CD4-positive, alpha-beta T cell treated with Interleukin-4 for 4 hours (primary cell): ENCODE measurements at regions not wholly inside any gene's neighbourhood (a gene's known extent, or its start where the extent isn't known, plus 50 kb on each side); places are given as distances from the start of the nearest gene placed in this dataset.
A peak's percentile ranks its signal among the peaks of the same experiment; 100 is the strongest.

ENCODE experiments used
- DNase-seq: peaks from one replicate; pipeline ENCODE4 v3.0.0-alpha.2; 2020

DNA sequence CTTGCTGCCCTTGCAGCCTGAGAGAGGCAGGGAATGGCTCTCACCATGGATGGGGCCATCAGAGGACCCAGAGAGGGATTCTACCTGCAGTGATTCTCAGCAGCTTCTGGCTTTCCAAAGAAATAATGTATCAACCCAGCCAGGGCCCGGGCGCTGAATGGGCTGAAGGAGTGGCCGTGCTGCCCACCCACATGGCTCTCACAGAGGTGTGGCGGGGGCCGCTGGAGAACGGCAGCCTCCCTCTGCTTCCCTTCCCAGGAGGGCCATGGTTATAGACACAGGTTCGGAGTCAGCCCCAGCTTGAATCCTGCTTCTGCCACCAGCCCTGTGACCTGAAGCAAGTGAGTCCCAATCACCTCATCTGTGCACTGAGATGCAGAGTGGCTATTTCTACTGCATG, 82.7 kb downstream of the THAP12 start:
- DNase-seq = no peak

DNA sequence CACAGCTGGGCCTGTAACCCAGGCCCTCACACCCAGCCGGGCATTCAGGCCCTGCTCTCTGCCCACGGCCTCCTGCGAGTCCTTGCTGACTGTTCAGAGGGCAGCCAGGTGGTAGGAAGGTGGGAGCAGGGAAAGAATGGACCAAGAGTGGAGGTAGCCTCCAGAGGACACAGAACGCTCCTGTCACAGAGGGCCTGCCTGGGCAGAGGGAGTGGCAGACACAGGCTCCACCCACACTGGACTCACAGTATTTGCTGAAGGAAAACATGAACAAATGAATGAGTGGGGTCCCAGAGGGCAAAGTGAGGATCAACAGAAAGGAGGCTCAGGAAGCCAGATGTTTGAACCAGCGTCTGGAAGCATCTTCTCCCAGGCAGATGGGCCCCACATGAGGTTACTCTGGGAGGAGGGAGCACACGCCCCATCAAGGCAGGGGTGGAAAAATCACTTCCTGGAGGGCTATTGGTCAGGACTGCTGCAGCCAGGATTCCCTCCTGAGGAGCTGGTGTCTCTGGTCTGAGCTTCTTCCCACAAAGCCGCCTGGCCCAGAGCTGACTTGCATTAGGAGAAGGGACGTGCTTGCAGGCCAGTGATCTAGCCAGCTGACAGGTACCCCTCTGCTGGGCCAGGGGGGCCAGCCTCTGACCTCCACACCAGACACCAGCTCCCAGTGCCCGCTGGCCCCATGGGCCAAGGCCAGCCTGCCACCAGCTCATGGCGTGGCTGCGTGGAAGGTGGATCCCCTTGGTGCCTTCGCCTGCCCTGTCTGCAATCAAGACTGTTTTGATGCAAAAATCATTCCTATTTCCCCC, 84.0 kb downstream of the THAP12 start:
- DNase-seq = no peak

DNA sequence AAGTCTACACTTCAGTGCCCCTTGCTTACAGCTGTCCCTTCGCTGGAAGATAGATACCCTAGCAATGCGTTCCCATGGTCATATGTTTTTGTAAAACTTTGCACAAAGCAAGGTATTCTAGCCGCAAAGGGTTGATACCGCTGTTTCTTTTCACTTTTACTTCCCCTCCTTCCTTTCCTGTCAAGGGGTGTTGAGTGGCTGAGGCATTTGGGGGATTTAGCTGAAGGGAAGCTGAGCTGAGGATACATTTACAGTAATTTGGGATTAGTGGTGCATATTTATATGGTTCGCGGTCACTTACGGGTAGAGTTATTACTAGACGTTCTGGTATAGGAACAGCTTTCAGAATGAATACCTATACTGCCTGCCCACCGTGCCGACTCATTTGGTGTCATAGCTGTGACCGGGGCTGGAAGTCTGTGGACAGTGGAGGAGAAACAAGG, 86.9 kb upstream of the WNT11 start:
- no peak for DNase-seq

DNA sequence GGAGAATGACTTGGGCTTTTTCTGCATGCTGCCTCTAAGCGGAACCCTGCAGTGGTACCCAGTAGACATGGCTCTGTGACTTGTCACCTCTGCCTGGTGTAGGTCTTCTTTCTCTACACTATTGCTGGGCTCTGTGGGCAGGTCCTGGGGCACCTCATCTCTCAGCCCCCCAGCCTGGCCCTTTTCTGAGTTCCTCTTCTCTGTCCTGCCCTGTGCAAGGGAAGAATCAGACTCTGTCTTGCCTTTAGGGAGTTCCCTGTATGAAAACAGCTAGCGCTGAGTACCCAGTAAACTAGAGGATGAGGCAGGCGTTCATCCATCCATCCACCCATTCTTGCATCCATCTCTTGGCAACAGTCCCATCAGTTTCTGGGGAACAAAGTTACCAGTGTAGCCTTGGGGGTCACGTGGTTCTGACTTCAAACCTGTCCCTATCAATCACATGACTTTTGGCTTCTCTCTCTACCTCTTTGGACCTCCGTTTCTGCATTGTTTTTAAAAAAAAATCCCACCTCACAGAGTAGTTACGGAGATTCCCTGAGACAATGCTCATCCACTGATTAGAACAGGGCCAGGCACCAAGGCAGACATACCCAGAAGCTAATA, 86.4 kb upstream of the WNT11 start:
- DNase-seq = no peak

DNA sequence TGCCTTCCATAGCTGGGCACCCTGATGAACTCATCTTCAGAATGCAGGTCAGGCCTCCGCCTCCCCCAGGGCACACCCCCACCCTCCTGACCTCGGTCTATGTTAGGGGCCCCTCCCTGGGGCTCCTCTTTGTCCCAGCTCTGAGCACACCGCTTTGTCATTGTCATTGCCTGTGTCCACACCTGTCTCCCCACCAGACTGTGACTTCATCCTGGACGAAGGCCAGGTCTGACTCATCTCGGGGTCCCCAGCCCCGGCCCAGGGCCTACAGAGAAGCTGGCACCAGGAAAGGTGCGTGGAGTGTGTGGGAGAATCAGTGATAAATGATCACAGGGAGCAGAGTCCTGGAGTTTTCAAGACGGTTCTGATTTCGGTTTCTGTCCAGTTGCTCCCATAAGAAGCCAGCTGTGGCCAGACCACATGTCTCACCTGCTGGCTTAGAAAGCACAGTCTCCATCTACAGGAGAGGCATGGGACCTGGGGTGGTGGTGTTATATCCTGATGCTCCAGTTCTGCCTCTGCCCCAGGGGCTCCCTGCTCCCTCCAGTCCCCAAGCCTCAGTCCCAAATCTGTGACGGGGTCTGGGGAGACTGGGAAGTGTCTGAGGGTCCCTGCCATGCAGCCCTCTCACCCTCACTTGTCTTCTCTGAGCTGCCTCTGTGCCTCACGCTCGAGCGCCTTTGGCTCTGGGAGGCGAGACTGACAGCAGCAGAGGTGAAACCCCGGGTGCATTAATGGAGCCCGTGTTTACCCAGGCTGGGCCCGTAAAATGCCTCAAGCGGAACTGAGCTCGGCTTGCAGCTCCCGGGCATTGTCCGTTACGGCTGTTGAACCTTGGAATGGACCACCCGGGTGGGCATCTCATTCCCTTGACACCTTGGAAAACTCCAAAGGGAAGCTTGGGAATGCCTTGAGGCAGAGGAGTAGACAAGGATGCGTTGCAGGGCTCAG, 85.5 kb upstream of the WNT11 start:
- DNase-seq = no peak

DNA sequence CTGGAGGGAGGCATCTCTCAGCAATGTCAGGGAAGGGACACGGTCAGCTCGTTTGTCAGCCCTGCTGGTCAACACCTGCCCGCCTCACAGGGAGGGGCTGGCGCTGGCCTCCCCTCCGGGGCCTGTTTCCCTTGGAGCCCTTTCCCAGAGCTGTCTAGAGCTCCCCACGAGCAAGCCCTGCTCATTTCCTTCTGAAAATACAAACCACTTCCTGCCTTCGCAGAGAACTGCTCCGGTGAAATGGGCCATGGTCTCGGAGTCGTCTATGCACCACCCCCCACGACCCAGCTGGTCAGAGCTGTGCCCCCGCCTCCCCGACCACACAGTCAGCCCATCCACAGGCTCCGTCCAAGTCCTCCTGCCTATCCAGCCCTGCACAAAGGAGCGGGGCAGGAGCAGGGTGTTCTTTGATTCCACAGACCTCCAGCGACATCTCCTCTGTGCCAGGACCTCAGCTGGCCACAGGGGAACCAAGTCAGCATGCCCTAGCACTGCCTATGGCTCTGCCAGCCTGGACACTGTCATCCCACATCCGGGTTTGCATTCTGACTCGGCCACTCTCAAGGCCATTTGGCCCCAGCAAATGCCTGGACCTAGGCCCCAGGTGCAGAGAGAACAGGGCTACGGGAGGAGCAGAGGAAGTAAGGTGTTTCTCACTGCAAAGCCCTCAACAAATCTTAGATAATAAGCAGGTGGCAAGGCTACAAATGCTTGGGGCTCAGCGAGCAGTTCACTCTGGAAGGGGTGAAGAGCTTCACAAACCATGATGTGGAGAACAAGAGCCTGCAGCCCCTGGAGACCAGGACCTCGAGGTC, 82.1 kb upstream of the WNT11 start:
- peak; percentile 13 for DNase-seq

DNA sequence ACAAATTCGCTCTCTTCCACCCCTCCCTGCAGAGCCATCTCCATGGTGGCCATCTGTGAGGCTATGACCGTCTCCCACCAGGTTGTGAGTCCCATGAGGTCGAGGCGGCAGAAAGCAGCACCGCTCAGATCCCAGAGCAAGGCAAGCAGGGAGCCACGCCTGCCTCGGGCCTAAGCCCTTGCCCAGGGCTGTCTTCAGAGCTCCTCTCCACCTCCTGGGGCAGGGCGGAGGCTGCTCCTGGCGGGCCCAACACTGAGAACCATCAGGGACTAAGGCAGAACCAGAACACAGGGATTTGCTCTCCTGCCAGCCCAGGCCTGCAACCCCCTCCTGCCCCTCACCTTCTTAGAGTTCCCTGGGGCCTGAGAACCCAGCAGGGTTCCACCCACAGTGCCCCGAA, 80.9 kb upstream of the WNT11 start:
- no peak for DNase-seq

DNA sequence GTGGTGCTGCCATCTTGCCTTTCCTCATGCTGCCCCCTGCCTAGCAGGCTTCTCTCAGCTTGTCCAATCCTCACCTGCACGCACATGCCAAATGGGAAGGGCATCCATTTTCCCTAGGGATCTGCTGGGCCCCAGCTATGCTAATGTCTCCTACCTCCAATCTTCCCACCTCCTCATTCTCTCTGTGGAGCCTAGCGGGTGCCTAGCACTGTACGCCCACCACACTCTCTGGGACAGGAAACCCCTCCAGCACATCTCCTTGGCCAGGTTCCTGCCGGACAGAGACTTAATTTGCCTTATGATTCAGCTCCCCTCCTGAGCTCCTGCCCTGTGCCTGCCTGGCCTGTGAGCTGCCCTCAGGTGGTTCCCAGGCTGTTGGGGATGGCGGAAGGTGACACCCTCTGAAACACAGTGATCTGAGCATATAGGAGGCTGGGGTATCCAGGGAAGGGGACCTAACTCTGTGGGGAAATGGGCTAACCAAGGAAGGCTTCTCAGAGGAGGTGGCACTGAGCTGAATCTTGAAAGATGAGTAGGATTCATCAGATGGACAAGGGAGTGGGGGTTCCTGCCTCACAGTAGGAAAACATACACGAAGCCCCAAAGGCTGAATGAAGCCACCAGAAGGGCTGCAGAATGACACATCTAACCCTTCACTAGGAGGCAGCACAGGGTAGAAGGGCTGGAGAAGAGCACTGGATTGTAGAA, 79.2 kb upstream of the WNT11 start:
- no peak for DNase-seq

DNA sequence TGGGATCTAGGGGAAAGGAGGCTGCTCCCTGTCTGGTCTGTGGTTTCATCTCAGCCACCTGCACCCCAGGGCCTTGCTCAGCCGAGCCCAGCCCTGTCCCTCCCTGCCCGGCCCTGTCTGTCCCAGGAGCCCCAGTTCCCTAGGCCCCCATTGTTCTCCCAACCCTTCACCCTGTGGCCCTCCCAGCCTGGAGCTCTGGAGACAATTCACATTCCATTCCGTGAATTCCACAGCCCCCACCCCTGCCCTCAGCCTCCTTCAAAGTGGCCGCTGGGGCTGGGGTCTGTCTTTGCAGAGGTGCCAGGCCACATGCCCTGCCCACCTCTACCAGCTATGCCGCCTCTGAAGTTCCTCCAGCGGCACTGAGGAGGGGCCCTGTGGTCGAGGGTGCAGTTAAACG, 77.9 kb upstream of the WNT11 start:
- no peak for DNase-seq

DNA sequence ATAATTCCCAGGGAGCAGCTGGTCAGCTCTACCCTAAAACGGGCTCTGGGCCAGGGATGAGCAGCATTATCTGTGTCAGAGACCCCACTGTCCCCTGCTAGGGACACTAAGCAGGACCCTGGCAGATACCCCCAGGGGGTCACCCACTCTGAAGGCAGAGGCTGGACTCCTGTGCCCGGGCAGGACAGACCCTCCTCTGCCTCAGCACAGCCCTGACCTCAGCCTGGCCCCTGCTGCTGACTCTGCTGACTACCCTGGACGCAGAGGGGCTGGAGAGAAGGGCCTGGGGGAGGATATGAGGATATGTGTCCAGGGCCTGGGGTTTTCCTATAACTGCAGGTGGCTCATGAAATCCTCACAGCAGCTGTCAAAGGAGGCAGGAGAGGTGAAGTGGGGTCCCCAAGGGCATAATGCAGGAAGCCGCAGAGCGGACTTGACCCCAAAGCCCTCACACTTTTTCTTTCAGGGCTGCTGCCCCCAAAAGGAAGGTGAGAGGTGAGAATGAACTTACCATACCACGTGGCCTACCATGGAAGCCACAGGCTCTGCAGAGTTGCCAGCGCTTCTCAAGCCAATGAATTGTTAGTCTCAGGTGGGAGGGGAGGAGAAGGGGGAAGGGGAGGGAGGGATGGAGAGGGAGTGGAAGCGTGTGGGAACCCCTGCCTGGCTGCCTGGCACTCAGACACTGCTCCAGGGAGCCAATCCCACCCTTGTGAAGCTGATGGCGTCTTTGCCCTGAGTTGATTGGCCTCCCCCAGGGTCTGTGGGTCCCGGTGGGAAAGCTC, 76.7 kb upstream of the WNT11 start:
- DNase-seq = no peak

DNA sequence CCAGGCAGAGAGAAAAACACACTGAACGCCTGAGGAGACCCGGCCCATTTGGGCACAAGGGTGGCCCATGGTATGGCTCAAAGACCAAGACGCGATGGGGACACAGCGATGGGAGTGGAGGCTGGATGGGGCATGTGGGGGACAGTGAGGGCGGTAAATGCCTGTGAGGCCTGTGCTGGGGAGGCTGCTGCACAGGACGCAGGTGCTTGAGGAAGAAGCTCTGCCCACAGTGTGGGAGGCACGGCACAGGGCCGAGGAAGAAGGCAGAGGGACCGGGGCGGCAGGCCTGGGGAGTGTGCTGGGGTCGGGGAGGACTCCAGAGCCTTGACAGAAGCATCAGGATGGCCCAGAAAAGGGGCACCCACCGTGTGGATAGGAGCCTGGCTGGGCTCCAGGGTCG, 75.9 kb upstream of the WNT11 start:
- DNase-seq = no peak

DNA sequence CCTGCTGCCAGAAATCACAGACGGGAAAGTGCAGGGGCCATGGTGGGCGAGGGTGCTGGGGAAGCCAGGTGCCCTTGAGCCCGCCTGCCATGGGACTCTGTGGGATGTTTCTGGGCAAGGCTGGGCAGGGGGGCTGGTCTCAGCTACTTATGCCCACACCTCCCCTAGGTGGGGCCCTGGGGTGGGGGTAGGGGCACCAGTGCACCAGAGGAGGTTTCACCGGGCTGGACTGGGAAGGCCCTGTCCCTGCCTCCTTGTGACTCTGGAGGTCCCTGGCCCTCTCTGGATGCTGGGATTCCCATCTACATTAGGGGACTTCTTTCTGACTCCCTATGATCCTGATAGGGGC, 75.2 kb upstream of the WNT11 start:
- no peak for DNase-seq

DNA sequence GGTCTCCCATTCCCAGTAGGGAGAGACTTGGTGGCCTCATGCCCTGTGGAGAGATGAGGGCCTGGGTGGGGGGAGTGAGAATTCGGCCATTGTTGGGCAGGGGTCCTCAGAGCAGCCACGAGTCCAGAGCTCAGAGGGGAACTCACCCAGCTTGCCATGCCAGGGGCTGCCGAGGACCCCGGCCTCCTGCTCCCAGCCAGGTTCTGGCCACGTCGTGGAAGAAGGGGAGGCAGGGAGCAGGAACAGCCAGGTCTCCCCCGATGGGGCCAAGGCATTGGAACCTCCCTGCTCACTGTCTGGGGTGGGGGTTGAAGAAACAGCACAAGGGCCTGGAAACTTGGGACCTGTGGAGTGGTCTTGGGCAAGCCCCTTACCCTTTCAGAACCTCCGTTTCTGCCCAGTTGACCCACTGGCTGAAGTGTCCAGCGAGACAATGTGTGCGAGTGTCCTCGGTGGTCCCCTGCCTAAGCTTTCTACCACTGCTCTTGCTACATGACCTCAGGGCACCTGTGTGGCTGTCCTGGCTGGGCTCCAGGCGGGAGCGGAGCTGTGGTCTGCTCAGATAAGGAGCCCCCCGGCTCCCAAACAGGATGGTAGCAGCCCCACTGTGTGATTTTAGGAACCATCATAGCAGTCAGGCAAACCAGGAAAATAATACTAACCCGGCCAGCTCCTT, 74.7 kb upstream of the WNT11 start:
- no peak for DNase-seq

DNA sequence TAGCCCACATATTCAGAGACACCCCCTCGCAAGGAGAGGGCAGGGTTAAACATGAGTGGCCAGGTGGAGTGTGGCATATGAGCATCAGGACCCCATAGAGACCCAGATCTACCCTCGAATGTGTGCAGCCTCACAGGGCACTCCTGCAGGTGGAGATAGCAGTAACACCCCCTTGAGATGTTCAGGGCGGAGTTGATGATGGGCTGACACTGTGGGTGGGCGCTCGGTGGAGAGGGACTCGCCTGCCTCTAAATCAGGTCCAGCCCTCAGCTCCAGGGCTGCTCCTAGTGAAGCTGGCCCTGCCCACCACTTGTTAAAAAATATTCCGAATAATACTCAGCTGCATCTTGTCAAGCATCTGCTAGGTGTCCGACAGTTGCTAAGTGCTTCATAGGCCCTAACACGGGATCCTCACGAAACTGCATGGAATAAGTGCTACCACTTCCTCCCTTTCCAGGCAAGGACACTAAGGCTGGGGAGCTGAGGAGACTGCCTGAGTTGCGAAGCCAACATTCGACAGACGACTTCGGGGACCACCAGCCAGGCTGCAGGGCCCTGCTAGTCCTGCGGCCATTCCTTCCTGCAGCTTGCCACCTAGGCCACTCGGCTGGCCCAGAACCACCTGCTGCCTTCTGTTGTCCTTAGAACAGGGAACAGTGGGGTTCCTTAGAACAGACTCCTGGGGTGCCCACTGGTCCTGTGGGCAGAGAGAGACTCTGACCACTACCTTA, 74.0 kb upstream of the WNT11 start:
- no peak for DNase-seq

DNA sequence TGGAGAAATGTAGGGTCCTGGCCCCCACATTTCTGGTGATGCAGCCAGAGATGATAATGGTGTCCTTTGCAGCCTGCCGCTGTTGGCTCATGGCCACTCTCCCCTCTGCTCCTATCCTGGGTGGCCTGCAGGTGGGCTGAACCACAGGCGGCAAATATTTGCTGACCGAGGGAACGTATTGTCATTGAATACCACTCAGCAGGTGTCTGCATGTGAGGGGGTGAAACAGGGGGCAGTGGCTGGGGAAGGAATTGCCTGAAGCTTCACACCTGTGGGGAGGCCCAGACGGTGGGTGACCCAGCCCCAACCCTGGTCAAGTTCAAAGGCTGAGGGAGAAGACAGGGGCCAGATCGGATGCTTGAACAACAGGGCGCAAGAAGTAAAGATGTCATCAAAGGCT, 73.3 kb upstream of the WNT11 start:
- no peak for DNase-seq

DNA sequence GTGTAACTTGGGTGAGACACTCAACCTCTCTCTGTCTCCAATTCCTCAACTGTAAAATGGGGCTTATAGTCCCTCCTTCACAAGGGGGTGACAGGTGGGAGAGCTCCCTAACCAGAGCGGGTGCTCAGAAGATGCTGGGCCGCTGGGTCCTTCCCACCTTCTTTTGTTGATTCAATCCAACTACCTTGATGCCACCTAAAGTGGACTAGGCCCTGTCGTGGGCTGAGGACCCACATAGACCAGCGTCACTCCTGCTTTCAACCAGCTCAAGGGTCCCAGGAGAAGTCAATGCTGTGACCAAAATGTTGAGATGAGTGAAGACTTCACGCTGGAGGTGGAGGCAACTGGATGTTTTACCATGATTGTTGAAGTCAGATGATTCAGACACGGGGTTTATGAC, 72.7 kb upstream of the WNT11 start:
- no peak for DNase-seq

DNA sequence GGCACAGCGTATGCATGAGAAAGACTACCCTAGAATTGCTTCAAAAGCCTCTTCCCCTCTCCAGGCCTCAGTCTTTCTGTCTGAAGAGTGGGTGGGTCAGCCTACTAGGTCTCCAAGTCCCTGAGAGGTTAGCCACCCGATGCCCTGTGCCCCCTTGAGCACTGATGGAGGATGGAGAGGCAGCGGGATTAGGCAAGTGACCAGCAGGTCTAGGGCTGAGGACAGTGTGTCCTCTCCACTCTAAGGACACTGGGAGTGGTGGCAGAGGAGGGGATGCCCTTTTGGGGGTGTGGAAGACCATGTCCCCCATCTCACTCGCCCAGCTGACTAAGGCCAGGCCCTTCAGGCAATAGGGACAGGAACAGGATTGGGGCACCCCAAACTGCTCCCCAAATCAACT, 72.2 kb upstream of the WNT11 start:
- DNase-seq = no peak

DNA sequence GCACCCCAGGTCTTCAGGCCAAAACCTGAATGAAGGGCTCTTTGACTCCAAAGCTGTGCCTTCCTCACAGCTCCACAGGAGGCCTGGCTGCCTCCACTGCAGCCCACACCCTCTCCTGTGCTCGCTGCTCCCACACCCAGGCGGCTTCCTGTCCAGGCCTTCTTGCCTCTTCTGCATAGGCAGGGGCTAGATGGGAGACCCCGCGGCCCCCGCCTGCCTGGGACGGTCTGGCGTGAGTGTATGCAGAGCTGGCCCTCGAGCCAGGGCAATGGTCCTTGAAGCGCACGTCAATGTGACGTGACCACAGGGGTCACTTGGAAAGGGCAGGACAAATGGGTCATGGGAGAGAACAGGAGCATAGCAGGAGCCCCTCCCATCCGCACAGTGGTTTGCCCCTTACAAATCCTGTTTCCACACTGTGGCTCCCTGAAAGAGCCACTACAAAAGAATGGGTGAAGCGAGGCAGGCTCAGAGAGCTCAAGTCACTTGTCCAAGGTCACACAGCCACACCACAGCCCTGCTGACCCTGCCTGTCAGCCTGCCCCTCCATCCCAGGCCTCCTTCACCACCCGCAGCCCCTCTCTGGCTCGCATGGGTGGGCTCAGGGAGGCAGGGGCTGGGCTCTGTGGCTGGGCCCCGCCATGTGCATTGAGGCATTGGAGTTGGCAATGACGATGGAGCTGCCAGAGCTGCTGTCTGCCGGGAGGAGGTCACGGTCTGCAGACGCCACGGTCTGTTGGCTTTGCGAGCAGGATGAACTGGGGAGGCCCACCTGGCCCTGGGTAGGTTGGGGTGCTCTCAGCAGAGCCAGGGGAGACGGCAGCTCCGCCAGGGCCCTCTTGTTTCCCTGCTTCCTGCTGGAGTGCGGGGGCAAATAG, 71.2 kb upstream of the WNT11 start:
- no peak for DNase-seq

DNA sequence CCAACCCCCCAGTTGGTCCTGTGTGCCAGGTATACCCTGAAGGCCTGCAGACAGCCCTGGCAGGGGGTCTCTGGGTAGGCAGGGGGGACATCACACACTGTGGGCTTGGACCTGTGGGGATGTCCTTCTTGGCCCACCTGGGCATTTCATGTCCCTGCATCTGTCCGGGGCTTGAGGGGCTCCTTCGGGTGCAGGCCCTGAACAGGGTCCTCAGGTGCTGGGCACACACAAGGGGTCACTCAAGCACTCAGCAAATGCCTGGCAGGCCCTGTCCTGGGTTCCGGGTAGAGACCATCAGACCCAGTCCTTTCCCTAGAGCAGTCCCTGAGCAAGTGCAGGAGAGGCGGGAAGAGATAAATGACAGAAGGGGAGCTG, 70.5 kb upstream of the WNT11 start:
- no peak for DNase-seq
